K562 (cell line): ENCODE measurements at regions not wholly inside any gene's neighbourhood (a gene's known extent, or its start where the extent isn't known, plus 50 kb on each side); places are given as distances from the start of the nearest gene placed in this dataset.

ENCODE experiments used
- ATAC-seq: fragments of 200-7000 bp; cut with Tn5 transposase; 3 replicates; pipeline ENCODE4 v1.9.1; 2020; ENCODE audit warnings: moderate library complexity
- BruUV-seq: library from RNA; stranded (reverse); fragments of 400-500 nt; replicated peaks from 2 replicates; lab custom pipeline; 2021; lab: Mats Ljungman, UMichigan
- CTCF ChIA-PET: fragments of 300-600 bp; formaldehyde crosslinking; extraction: SDS; loops from one replicate; lab custom pipeline; 2021; ENCODE audit warnings: low intra/inter-chr PET ratio; lab: Yijun Ruan, JAX
- POLR2A ChIA-PET: fragments of 300-600, 350-650 bp; sonication (Branson Sonifier 250); formaldehyde crosslinking; extraction: SDS; loops from one replicate; lab custom pipeline; 2021; ENCODE audit warnings: antibody characterized with exemption, inconsistent platforms; lab: Yijun Ruan, JAX
- DNase-seq, 4 experiments: peaks; one replicate each; pipeline versions ENCODE4 v3.0.0 to v3.0.0-alpha.2; 2011 to 2018; ENCODE audit warnings: low spot score in 3 of 4, mixed read lengths in 3 of 4; ENCODE audit errors: extremely low read depth in 1 of 4
- FAIRE-seq: peaks from 2 replicates; lab custom pipeline; 2011; peaks lifted over from hg19 to GRCh38; lab: Jason Lieb, UNC
- H2AFZ ChIP-seq: 2 replicates; pipeline ENCODE4 v1.6.0; 2011; ENCODE audit warnings: low read depth, low read length, control low read depth, inconsistent platforms
- H3K27ac ChIP-seq: fragments of 200-600 bp; 3 replicates; pipeline ENCODE4 v1.8.0; 2011; ENCODE audit warnings: low read depth, mild to moderate bottlenecking, control low read depth, inconsistent platforms, low read length, moderate library complexity, mixed read lengths; ENCODE audit errors: extremely low read depth
- H3K27me3 ChIP-seq, 2 experiments: fragments of 300-600 bp in 1 of 2; 2 replicates in 1 of 2; 3 replicates in 1 of 2; pipeline versions ENCODE4 v1.6.0 to v1.8.0; 2011; ENCODE audit warnings: inconsistent platforms in 2 of 2, low read length in 2 of 2, mild to moderate bottlenecking in 1 of 2, mixed read lengths in 1 of 2, moderate library complexity in 1 of 2; ENCODE audit not compliant: control insufficient read depth in 2 of 2, insufficient read depth in 2 of 2
- H3K36me3 ChIP-seq: fragments of 300-600 bp; 3 replicates; pipeline ENCODE4 v1.8.0; 2011; ENCODE audit warnings: mild to moderate bottlenecking, low read length, inconsistent platforms; ENCODE audit not compliant: control insufficient read depth, insufficient read depth
- H3K4me1 ChIP-seq, 2 experiments: fragments of 200-600 bp in 1 of 2; replicated peaks in 1 of 2; 2 replicates in 1 of 2; 3 replicates in 1 of 2; pipeline versions ENCODE4 v1.5.1 to v1.8.0; 2011; ENCODE audit warnings: inconsistent platforms in 2 of 2, low read length in 2 of 2, mild to moderate bottlenecking in 1 of 2, mixed read lengths in 1 of 2, moderate library complexity in 1 of 2; ENCODE audit not compliant: control insufficient read depth in 2 of 2, insufficient read depth in 2 of 2
- H3K4me2 ChIP-seq: 2 replicates; pipeline ENCODE4 v1.6.1; 2011; ENCODE audit warnings: low read length, control low read depth, inconsistent platforms, mixed read lengths; ENCODE audit not compliant: insufficient read depth
- H3K4me3 ChIP-seq: fragments of 200-600 bp; sonication (generic), shearing (Covaris generic); 2 replicates; pipeline ENCODE4 v1.5.1; 2016; ENCODE audit warnings: control low read depth, inconsistent platforms
- H3K79me2 ChIP-seq: fragments of 200-600 bp; 3 replicates; pipeline ENCODE4 v1.8.0; 2011; ENCODE audit warnings: low read length, inconsistent platforms; ENCODE audit not compliant: control insufficient read depth, insufficient read depth
- H3K9ac ChIP-seq, 2 experiments: 2 replicates each; pipeline versions ENCODE4 v1.6.0 to v1.6.1; 2011; ENCODE audit warnings: low read depth in 2 of 2, low read length in 2 of 2, control low read depth in 1 of 2, inconsistent platforms in 1 of 2, mild to moderate bottlenecking in 1 of 2, mixed read lengths in 1 of 2; ENCODE audit not compliant: insufficient read depth in 1 of 2
- H3K9me1 ChIP-seq: one replicate; pipeline ENCODE4 v1.6.0; 2011; ENCODE audit warnings: inconsistent platforms, mild to moderate bottlenecking, low read length, moderate library complexity; ENCODE audit not compliant: control insufficient read depth, insufficient read depth
- H3K9me3 ChIP-seq: replicated peaks from 2 replicates; pipeline ENCODE4 v1.5.1; 2011; ENCODE audit warnings: low read depth, low read length, inconsistent platforms; ENCODE audit not compliant: control insufficient read depth, insufficient read depth
- H4K20me1 ChIP-seq: replicated peaks from 2 replicates; pipeline ENCODE4 v1.6.1; 2011; ENCODE audit warnings: low read length, inconsistent platforms, mixed read lengths; ENCODE audit not compliant: control insufficient read depth, insufficient read depth
- AFF1 ChIP-seq, 2 experiments: fragments of 450-650 bp; IDR thresholded peaks; 2 replicates each; pipeline ENCODE4 v1.6.1; 2018; ENCODE audit warnings: mild to moderate bottlenecking in 2 of 2, low read depth in 1 of 2; ENCODE audit not compliant: partially characterized antibody in 2 of 2
- CBX8 ChIP-seq: fragments of 200-600 bp; sonication (generic); IDR thresholded peaks from 2 replicates; pipeline ENCODE4 v1.6.1; 2012; ENCODE audit warnings: borderline replicate concordance, mixed run types, low read depth, mild to moderate bottlenecking, moderate library complexity, mixed read lengths, low read length, control low read depth, inconsistent platforms; ENCODE audit not compliant: poor library complexity, severe bottlenecking; ENCODE audit errors: extremely low read depth
- GTF2A2 ChIP-seq: IDR thresholded peaks from 2 replicates; pipeline ENCODE4 v1.6.1; 2016; ENCODE audit warnings: mild to moderate bottlenecking, missing genetic modification characterization, missing compliant biosample characterization
- HLTF ChIP-seq: fragments of 450-650 bp; IDR thresholded peaks from 2 replicates; pipeline ENCODE4 v1.6.1; 2016
- NCOR1 ChIP-seq: fragments of 450-650 bp; IDR thresholded peaks from 2 replicates; pipeline ENCODE4 v1.6.1; 2016; ENCODE audit warnings: mild to moderate bottlenecking, moderate library complexity
- PTTG1 ChIP-seq: fragments of 450-650 bp; IDR thresholded peaks from 2 replicates; pipeline ENCODE4 v1.6.1; 2016; ENCODE audit warnings: low read depth, mild to moderate bottlenecking, missing genetic modification characterization, missing compliant biosample characterization
- RBM15 ChIP-seq: fragments of 200-400 bp; formaldehyde crosslinking; IDR thresholded peaks from 2 replicates; pipeline ENCODE4 v1.6.1; 2018; ENCODE audit warnings: mild to moderate bottlenecking, low read length, moderate library complexity; ENCODE audit not compliant: insufficient read depth
- SNIP1 ChIP-seq: fragments of 450-650 bp; IDR thresholded peaks from 2 replicates; pipeline ENCODE4 v1.7.1; 2017; ENCODE audit warnings: low read depth, mild to moderate bottlenecking
- SOX6 ChIP-seq: fragments of 450-650 bp; IDR thresholded peaks from 2 replicates; pipeline ENCODE4 v1.6.1; 2014; ENCODE audit warnings: mild to moderate bottlenecking
- SUPT5H ChIP-seq: fragments of 450-650 bp; IDR thresholded peaks from 2 replicates; pipeline ENCODE4 v1.6.1; 2016
- THAP7 ChIP-seq: fragments of 250-450 bp; sonication (Bioruptor Pico); IDR thresholded peaks from 2 replicates; pipeline ENCODE4 v1.5.0; 2021
- U2AF1 ChIP-seq: fragments of 200-400 bp; formaldehyde crosslinking; optimal IDR thresholded peaks from 2 replicates; pipeline ENCODE3; 2017; ENCODE audit warnings: mild to moderate bottlenecking, low read depth, low read length, moderate library complexity
- ZBTB11 ChIP-seq, 3 experiments: fragments of 200-800 bp in 1 of 3; fragments of 250-450 bp in 1 of 3; fragments of 450-650 bp in 1 of 3; sonication (Bioruptor Pico) in 1 of 3; sonication (Bioruptor generic) in 1 of 3; formaldehyde crosslinking in 1 of 3; IDR thresholded peaks; 2 replicates each; pipeline versions ENCODE4 v1.6.1 to v1.8.0; 2016 to 2022; ENCODE audit warnings: mild to moderate bottlenecking in 2 of 3, missing genetic modification characterization in 2 of 3, missing compliant biosample characterization in 1 of 3, moderate library complexity in 1 of 3
- ZC3H4 ChIP-seq: sonication (generic); formaldehyde crosslinking; IDR thresholded peaks from 2 replicates; pipeline ENCODE4 v1.9.0; 2021; ENCODE audit warnings: missing genetic modification reagents, borderline replicate concordance
- ZNF175 ChIP-seq: fragments of 200-800 bp; sonication (Bioruptor generic); IDR thresholded peaks from 2 replicates; pipeline ENCODE4 v1.6.1; 2016; ENCODE audit warnings: low read depth, mild to moderate bottlenecking, missing genetic modification characterization, missing compliant biosample characterization
- ZNF77 ChIP-seq: fragments of 250-450 bp; sonication (Bioruptor Pico); IDR thresholded peaks from 2 replicates; pipeline ENCODE4 v1.5.0; 2020
- WGBS: fragments of 100-300 bp; shearing (Covaris generic); methylation state at CpG from one replicate; pipeline ENCODE4 v1.1.6; 2016; ENCODE audit warnings: low coverage, mixed read lengths; ENCODE audit not compliant: insufficient coverage; ENCODE audit errors: missing lambda C conversion rate; 5-methylcytosine and 5-hydroxymethylcytosine counted together
- in situ Hi-C: fragments of 300-500 bp; cut with MboI; formaldehyde crosslinking; loops from 4 replicates; pipeline ENCODE4 v1.15.0; 2018; ENCODE audit warnings: inconsistent platforms, mixed read lengths
- intact Hi-C: fragments of 100-400 bp; cut with micrococcal nuclease; formaldehyde crosslinking; loops from 2 replicates; pipeline ENCODE4 v1.14.2; 2022

GRCh38 chr5:84585218-84585617 is 200.5 kb upstream of the EDIL3 start:
- H3K9ac ChIP-seq = no peak overlapping the region
- no TSS peak for BruUV-seq
- TF ChIP-seq ZNF175 (CRISPR knock-in tag) = no peak
- no peak for TF ChIP-seq SNIP1
- no peak for TF ChIP-seq AFF1 (IDR thresholded peaks at IDR 0.05; ENCODE audit: low read depth in 1 of 2, partially characterized antibody in 2 of 2)
- no peak for TF ChIP-seq GTF2A2 (tag)
- no peak for TF ChIP-seq THAP7 (CRISPR knock-in tag)
- no peak for TF ChIP-seq CBX8
- TF ChIP-seq RBM15 = no peak
- no peak for TF ChIP-seq HLTF
- no peak for TF ChIP-seq ZBTB11 (CRISPR knock-in tag; IDR thresholded peaks at IDR 0.05)
- no peak for TF ChIP-seq NCOR1
- no peak for TF ChIP-seq ZNF77 (CRISPR knock-in tag)
- TF ChIP-seq SOX6 = no peak
- TF ChIP-seq U2AF1 = no peak
- TF ChIP-seq ZC3H4 (CRISPR knock-in tag) = no peak
- no peak for TF ChIP-seq SUPT5H
- no peak for TF ChIP-seq PTTG1 (tag)

More at GRCh38 chr5:84585218-84585617, 200.5 kb upstream of the EDIL3 start:
- Histone ChIP-seq H3K4me2 (no peak overlapping the region), H3K27ac (no peak overlapping the region), H3K9me1 (no peaks in the 10 kb centered on the region), H4K20me1 (no peaks in the 10 kb centered on the region), H3K9me3 (no peaks in the 10 kb centered on the region; the same call in 1 of the 2 replicates), H3K79me2 (no peaks in the 10 kb centered on the region), H2AFZ (no peak overlapping the region), H3K36me3 (no peaks in the 10 kb centered on the region), H3K4me1 (no peaks in the 10 kb centered on the region), H3K4me3 (no peak overlapping the region), H3K27me3 (no peaks in the 10 kb centered on the region)
- CTCF ChIA-PET = no interaction called here
- DNase-seq (no peak), ATAC-seq (no peak), FAIRE-seq (no peak)
- in situ Hi-C loops = no loop called here
- POLR2A ChIA-PET = no interaction called here
- intact Hi-C loops = no loop called here
- 0% methylated on average over 5 of the region's 5 CpGs for whole genome bisulfite sequencing
